ENCODE measurements at regions not wholly inside any gene's neighbourhood (a gene's known extent, or its start where the extent isn't known, plus 50 kb on each side); places are given as distances from the start of the nearest gene placed in this dataset.
A peak's percentile ranks its signal among the peaks of the same experiment; 100 is the strongest.
"Not testable (repeated sequence)": the region's sequence is repeated elsewhere in the genome, so short reads cannot be mapped to it uniquely, and the experiment has no call there.

DNA sequence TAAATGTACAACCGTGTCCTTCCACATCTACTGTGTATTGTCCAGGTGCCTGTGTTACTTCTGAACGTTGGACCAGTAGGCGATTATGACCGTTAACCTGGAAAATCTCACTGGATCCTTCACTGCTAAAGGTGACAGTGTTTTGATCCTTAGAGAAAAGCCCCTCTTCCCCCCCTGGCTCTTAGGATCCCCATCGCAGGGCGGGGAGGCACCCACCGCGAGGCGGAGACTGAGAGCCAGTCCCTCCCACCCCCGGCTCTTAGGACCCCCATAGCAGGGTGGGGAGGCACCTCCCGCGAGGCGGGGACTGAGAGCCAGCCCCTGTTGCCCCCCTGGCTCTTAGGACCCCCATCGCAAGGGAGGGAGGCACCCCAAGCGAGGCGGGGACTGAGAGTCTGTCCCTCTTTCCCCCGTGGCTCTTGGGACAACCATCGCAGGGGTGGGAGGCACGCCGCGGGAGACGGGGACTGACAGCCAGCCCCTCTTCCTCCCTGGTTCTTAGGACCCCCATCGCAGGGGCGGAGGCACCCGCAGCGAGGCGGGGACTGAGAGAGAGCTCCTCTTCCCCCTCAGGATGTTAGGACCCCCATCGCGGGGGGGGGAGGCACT, 194.3 kb upstream of the PZP start:
- H3K4me1 ChIP-seq (replicated peaks in 1 of 2); H3K27ac ChIP-seq; in situ Hi-C loops (cut with MboI; ENCODE audit: low pct_unique_long_range_greater_than_20kb in 2 of 9, low sequenced_read_pairs in 9 of 9, unreplicated experiment in 9 of 9); H3K4me3 ChIP-seq: not testable (repeated sequence)
- WGBS, 10 experiments = no CpG with 5 or more reads among the region's 29 CpGs
- peak in 4 of 8 experiments; percentile 16 to 61 (median 52) for ATAC-seq (replicated peaks in 6 of 8)

DNA sequence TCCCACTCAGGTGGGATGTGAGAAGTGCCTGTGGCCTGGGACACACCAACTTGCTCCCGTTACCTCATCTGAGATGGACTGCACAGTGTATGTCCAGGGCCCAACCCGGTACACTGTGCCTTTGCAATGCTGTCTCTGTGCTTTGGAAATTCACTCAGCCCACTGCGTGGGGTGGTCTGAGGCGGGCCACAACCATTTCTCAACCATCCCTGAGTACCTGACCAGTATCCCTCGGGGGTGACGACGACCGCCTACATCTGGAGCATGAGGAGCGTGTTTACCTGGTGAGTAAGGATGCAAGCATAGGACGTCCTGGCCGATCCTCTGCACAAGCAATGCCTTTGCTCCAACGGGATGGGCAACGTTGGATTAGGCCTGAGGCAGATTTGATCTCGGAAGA, 188.2 kb upstream of the PZP start:
- in situ Hi-C loops (cut with MboI; ENCODE audit: low pct_unique_long_range_greater_than_20kb in 2 of 9, low sequenced_read_pairs in 9 of 9, unreplicated experiment in 9 of 9); ATAC-seq (replicated peaks in 6 of 8); H3K27ac ChIP-seq; H3K4me1 ChIP-seq (replicated peaks in 1 of 2); H3K4me3 ChIP-seq: not testable (repeated sequence)
- WGBS, 10 experiments = 80 to 100% (median 92%) methylated on average over 1 of the region's 14 CpGs; no CpG with 5 or more reads in 6 of the 10 experiments

DNA sequence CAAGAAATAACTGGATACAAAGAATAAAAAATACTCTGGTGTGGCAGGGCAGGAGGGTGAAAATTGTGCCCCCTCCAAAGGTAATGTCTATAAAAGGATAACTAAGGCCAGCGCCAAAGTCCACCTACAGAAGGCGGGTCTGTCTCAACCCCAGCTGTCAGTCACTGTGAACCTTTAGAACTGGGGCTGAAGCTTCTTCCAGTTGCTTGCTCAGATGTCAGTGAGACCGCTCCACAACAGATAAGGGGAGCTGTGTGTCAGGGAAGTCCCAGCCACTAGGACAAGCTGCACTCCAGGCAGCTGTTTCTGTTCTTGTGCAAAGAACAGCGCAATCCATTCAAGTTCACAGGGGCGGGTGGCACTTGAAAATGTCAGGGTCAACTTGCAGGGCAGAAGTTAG, 187.0 kb upstream of the PZP start:
- no CpG with 5 or more reads among the region's 5 CpGs for WGBS, 10 experiments
- ATAC-seq (replicated peaks in 6 of 8); in situ Hi-C loops (cut with MboI; ENCODE audit: low pct_unique_long_range_greater_than_20kb in 2 of 9, low sequenced_read_pairs in 9 of 9, unreplicated experiment in 9 of 9); H3K4me3 ChIP-seq; H3K4me1 ChIP-seq (replicated peaks in 1 of 2); H3K27ac ChIP-seq: not testable (repeated sequence)

DNA sequence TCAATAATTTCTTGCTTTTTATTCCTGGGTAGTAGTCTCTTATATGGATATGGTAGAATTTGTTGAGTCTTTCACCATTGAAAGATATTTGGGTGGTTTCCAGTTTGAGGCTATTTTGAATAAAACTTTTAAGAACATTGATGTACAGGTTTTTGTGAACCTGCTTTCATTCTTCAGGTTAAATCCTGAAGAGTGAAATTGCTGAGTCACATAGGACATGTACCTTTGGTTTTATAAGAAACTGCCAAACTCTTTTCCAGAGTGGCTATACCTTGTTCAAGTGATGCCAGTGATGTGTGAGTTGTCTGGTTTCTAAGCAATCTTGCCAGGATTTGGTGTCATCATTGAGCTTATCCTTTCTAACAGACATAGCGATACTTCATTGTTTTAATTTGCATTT, 184.6 kb upstream of the PZP start:
- no peak for ATAC-seq (replicated peaks in 6 of 8)
- in situ Hi-C loops (cut with MboI; ENCODE audit: low pct_unique_long_range_greater_than_20kb in 2 of 9, low sequenced_read_pairs in 9 of 9, unreplicated experiment in 9 of 9) = no loop called here
- no peak overlapping the region for H3K27ac ChIP-seq
- 30 to 100% (median 100%) methylated on average over 1 of the region's 1 CpG; no CpG with 5 or more reads in 2 of the 10 experiments for WGBS, 10 experiments
- no peak overlapping the region for H3K4me3 ChIP-seq
- H3K4me1 ChIP-seq (replicated peaks in 1 of 2) = peaks cover 0 to 6% of the 10 kb centered on the region in 2 donors

DNA sequence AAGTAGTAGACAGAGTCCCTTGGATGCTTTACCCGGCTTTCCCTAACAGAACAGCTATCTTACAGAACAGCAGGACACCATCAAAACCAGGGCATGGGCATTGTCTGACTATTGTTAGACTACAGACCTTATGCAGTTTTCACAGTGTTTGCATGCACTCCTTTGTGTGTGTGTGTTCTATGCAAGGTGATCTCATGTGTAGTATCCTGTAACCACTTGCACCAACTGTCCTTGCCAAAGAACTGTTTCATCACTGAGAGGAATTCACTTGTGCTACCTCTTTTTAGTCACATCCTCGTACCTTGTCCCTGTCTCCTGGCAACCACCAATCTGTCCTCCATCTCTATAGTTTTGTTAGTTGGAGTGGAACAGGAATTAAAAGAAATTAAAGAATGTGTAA, 183.6 kb upstream of the PZP start:
- peak in 4 of 8 experiments; percentile 16 to 32 (median 28) for ATAC-seq (replicated peaks in 6 of 8)
- in situ Hi-C loops (cut with MboI; ENCODE audit: low pct_unique_long_range_greater_than_20kb in 2 of 9, low sequenced_read_pairs in 9 of 9, unreplicated experiment in 9 of 9) = no loop called here
- 17 to 61% (median 46%) methylated on average over 1 to 2 of the region's 2 CpGs; no CpG with 5 or more reads in 3 of the 10 experiments for WGBS, 10 experiments
- Histone ChIP-seq H3K4me1 (replicated peaks in 1 of 2) (peaks cover 0 to 6% of the 10 kb centered on the region in 2 donors), H3K27ac (no peak overlapping the region), H3K4me3 (no peak overlapping the region)

DNA sequence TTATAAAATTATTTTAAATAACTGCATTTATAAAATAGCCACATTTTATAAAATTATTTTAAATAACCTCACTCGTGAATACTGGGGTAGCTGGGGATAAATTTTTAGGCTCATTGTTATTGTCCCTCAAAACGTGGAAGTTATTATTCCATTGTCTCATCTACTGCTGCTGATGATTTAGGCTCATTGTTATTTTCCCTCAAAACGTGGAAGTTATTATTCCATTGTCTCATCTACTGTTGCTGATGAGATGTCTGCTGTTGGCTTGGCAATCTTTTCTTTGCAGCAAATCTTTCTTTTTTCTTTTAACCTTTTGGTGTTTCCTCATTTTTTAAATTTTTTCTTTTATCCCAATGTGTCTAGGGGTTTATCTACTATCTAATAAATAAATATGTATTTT, 182.6 kb upstream of the PZP start:
- Histone ChIP-seq H3K4me3 (no peak overlapping the region), H3K4me1 (replicated peaks in 1 of 2) (peaks cover 0 to 6% of the 10 kb centered on the region in 2 donors), H3K27ac (no peak overlapping the region)
- 0 to 91% (median 66%) methylated on average over 1 to 3 of the region's 3 CpGs for WGBS, 10 experiments
- ATAC-seq (replicated peaks in 6 of 8) = no peak
- in situ Hi-C loops (cut with MboI; ENCODE audit: low pct_unique_long_range_greater_than_20kb in 2 of 9, low sequenced_read_pairs in 9 of 9, unreplicated experiment in 9 of 9) = no loop called here

DNA sequence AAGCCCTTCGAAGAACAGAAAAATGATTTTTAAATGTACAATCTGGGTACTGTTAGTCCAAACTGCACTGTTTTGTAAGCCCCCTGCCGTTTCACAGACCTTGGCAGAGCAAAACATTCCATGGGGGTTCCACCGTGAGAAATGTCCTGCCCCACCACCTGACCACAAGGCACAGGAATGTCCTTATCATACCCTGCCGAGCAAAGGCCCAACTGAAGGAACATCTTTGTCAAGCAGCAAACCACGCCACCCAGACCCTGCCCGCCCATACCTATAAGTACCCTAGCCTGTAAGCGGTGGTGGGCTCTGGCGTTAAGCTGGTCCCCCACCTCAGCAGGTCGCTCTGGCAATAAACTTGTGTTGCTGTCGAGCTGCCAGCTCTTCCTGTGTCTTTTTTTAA, 181.6 kb upstream of the PZP start:
- Histone ChIP-seq H3K4me3 (no peak overlapping the region), H3K27ac (no peak overlapping the region), H3K4me1 (replicated peaks in 1 of 2) (peaks cover 0 to 6% of the 10 kb centered on the region in 2 donors)
- in situ Hi-C loops (cut with MboI; ENCODE audit: low pct_unique_long_range_greater_than_20kb in 2 of 9, low sequenced_read_pairs in 9 of 9, unreplicated experiment in 9 of 9) = no loop called here
- 16 to 91% (median 62%) methylated on average over 2 to 9 of the region's 10 CpGs; no CpG with 5 or more reads in 2 of the 10 experiments for WGBS, 10 experiments
- no peak for ATAC-seq (replicated peaks in 6 of 8)

DNA sequence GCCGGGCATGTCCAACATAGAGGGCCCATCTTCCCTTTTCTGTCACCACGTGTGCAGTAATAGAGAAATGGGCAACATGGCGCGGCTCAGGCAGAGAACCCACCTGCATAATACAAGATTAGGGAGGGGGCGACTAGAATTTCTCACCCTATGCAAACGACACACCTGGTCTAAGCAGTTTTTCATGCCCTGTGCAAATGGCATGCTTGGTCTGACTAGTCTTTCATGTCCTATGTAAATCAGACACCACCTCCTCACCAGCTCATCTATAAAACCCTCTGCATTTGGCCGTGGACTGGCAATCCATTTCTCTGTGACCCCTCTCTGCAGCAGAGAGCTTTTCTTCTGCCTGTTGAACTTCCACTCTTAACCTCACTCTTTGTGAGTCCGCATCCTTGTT, 180.2 kb upstream of the PZP start:
- no peak for ATAC-seq (replicated peaks in 6 of 8)
- in situ Hi-C loops (cut with MboI; ENCODE audit: low pct_unique_long_range_greater_than_20kb in 2 of 9, low sequenced_read_pairs in 9 of 9, unreplicated experiment in 9 of 9) = no loop called here
- WGBS, 10 experiments = 7 to 100% (median 72%) methylated on average over 1 to 6 of the region's 8 CpGs
- H3K4me3 ChIP-seq = no peak overlapping the region
- no peak overlapping the region for H3K27ac ChIP-seq
- H3K4me1 ChIP-seq (replicated peaks in 1 of 2) = peaks cover 0 to 6% of the 10 kb centered on the region in 2 donors

DNA sequence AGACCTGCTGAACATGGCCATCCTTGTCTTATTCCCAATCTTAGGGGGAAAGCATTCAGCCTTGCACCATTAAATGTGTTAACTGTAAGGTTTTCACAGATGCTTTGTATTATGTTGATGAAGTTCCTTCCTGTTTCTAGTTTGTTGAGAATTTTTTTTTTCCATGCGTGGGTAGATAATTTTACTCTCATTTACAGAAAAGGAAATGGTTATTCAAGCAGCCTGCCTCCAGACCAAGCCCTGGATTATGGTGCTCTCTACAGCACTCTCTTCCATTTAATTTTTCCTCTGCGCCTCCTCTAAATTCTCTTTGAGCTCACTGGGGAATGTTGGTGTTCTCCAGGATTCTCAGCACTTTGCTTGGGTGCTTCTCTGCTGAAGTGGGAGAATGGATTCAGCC, 179.3 kb upstream of the PZP start:
- Histone ChIP-seq H3K4me1 (replicated peaks in 1 of 2) (peaks cover 0 to 6% of the 10 kb centered on the region in 2 donors), H3K27ac (no peak overlapping the region), H3K4me3 (no peak overlapping the region)
- in situ Hi-C loops (cut with MboI; ENCODE audit: low pct_unique_long_range_greater_than_20kb in 2 of 9, low sequenced_read_pairs in 9 of 9, unreplicated experiment in 9 of 9) = no loop called here
- 0 to 100% (median 56%) methylated on average over 1 to 2 of the region's 2 CpGs; no CpG with 5 or more reads in 2 of the 10 experiments for WGBS, 10 experiments
- ATAC-seq (replicated peaks in 6 of 8) = no peak

DNA sequence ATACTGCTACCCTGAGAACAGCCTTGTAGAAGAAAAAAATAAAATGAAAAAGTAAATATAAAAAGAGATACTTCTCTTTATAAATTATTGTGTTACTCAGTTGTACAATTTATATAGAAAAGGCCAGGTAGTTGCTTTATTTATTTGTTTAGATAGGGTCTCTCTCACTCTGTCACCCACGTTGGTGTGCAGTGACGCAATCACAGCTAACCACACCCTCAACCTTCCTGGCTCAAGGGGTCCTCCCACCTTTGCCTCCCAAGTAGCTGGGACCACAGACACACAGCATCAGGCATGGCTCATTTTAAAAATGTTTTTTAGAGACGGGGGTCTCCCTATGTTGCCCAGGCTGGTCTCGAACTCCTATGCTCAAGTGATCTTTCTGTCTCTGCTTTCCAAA, 175.4 kb upstream of the PZP start:
- no peak overlapping the region for H3K27ac ChIP-seq
- in situ Hi-C loops (cut with MboI; ENCODE audit: low pct_unique_long_range_greater_than_20kb in 2 of 9, low sequenced_read_pairs in 9 of 9, unreplicated experiment in 9 of 9) = no loop called here
- ATAC-seq (replicated peaks in 6 of 8) = no peak
- 42 to 100% (median 69%) methylated on average over 1 to 4 of the region's 4 CpGs; no CpG with 5 or more reads in 3 of the 10 experiments for WGBS, 10 experiments
- no peaks in the 10 kb centered on the region for H3K4me1 ChIP-seq (replicated peaks in 1 of 2)
- no peak overlapping the region for H3K4me3 ChIP-seq

DNA sequence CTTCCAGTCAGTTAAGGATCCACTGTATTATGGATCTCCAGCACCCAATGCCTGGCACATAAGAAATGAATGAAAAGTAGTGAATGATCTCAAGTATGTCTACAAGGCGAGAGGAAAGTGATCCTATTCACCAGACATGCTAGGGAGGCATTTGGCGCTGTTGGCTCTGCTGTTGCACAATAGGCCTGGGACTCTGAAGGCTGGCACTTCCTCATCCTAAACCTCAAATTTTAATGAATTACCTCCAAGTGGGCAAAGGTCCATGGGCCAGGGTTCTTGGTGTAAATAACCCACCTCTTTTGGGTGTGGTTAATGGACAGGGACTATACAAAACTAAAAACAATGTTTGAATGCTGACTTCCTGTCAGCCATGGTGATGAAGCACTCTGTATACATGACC, 173.4 kb upstream of the PZP start:
- WGBS, 10 experiments = 25 to 100% (median 93%) methylated on average over 1 to 2 of the region's 2 CpGs; no CpG with 5 or more reads in 3 of the 10 experiments

DNA sequence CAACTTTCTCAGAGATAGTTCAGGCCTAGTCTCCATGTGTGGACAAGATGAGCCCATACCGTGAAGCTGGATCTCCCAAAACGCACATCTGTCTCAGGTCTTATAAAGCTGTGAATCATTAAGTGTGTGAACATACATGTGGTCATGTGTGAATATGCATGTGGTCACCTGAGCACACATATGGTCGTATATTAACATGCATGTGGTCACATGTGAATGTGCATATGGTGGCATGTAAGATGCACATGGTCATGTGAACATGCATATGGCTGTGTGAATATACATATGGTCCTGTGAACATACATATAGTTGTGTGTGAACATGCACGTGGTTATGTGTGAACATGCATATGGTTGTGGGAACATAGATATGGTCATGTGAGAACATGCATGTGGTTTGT, 172.5 kb upstream of the PZP start:
- 31 to 93% (median 76%) methylated on average over 1 to 4 of the region's 4 CpGs; no CpG with 5 or more reads in 2 of the 10 experiments for WGBS, 10 experiments
- ATAC-seq (replicated peaks in 6 of 8) = no peak
- Histone ChIP-seq H3K27ac (no peak overlapping the region), H3K4me1 (replicated peaks in 1 of 2) (no peaks in the 10 kb centered on the region), H3K4me3 (no peak overlapping the region)
- in situ Hi-C loops (cut with MboI; ENCODE audit: low pct_unique_long_range_greater_than_20kb in 2 of 9, low sequenced_read_pairs in 9 of 9, unreplicated experiment in 9 of 9) = no loop called here

More for the DNA sequence above, 173.4 kb upstream of the PZP start:
- Histone ChIP-seq H3K27ac (no peak overlapping the region), H3K4me3 (no peak overlapping the region), H3K4me1 (replicated peaks in 1 of 2) (no peaks in the 10 kb centered on the region)
- ATAC-seq (replicated peaks in 6 of 8) = no peak
- in situ Hi-C loops (cut with MboI; ENCODE audit: low pct_unique_long_range_greater_than_20kb in 2 of 9, low sequenced_read_pairs in 9 of 9, unreplicated experiment in 9 of 9) = no loop called here

DNA sequence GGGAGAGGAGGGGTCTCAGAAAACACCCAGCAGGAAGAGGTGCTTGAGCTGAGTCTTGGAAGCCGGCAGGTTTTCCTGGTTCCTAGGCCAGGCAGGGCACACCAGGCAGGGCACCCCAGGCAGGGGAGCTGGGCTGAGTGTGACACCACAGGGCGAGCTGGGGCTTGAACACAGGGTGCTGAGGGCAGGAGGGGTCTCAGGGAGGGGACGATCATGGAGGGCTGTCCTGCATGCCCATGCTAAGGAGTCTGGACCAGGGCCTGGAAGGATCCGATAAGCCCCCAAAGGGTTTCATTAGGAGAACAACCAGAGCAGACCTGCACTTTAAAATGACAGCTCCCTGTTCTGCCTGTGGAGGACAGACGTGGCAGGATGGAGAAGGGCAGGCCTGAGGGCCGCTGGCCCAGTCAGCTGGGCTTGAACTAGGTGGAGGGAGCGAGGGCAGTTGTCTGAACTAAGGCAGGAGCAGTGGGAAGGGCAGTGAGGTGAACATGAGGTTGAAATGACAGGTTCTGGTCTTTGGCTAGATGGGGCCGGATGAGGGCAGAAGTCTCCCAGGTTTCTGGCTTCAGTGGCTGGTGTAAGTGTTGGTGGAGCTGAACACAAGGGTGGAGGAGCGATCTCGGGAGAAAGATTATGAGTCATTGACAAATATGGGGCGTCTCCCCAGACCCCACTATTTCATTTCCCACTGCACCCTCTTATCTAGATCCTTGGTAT, 171.0 kb upstream of the PZP start:
- peak in 2 of 8 experiments; percentile 34 to 46 for ATAC-seq (replicated peaks in 6 of 8)
- H3K4me3 ChIP-seq = no peak overlapping the region
- in situ Hi-C loops (cut with MboI; ENCODE audit: low pct_unique_long_range_greater_than_20kb in 2 of 9, low sequenced_read_pairs in 9 of 9, unreplicated experiment in 9 of 9) = no loop called here
- 40 to 96% (median 74%) methylated on average over 1 to 6 of the region's 11 CpGs; no CpG with 5 or more reads in 2 of the 10 experiments for WGBS, 10 experiments
- no peak overlapping the region for H3K27ac ChIP-seq
- H3K4me1 ChIP-seq (replicated peaks in 1 of 2) = no peaks in the 10 kb centered on the region

Data from motor neuron (in vitro differentiated cells).